ENCODE measurements at regions not wholly inside any gene's neighbourhood (a gene's known extent, or its start where the extent isn't known, plus 50 kb on each side); places are given as distances from the start of the nearest gene placed in this dataset.
A peak's percentile ranks its signal among the peaks of the same experiment; 100 is the strongest.

GRCh38 chr2:204203704-204204103 lies 267.1 kb downstream of the ICOS start:
- DNase-seq = no peak
- H3K4me1 ChIP-seq (replicated peaks in 1 of 2) = no peaks in the 10 kb centered on the region
- no peak overlapping the region for H3K27ac ChIP-seq
- intact Hi-C loops (cut with DNase I) = no loop called here
- TF ChIP-seq POLR2A (IDR thresholded peaks at IDR 0.05) (no peak), CTCF (IDR thresholded peaks at IDR 0.05) (no peak)
- no peak overlapping the region for H3K4me3 ChIP-seq
- no peaks in the 10 kb centered on the region for H3K9me3 ChIP-seq (replicated peaks in 1 of 3)
- 87 to 89% (median 88%) methylated on average over 4 of the region's 4 CpGs for WGBS, 4 donors
- H3K36me3 ChIP-seq (replicated peaks in 1 of 2) = no peaks in the 10 kb centered on the region
- H3K27me3 ChIP-seq = no peaks in the 10 kb centered on the region

DNA sequence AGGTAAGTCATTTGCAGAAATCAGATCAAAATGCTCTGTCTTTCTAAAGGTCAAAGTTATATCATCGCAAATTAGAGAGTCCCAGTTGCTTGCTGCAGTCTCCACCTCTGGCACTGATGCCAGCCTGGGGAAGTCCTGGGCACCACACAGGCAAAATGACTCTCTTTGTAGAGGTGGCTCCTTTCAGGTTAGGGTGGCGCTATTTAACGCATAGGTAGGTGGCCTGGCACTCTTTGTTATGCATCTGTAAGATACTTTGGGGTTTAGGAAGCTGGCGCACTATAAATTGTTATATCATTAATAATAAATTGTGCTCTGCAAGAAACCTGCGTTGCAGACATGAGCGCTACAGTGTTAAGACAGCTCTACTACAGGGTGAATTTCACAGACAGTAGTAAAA lies 268.5 kb downstream of the ICOS start:
- Histone ChIP-seq H3K27me3 (no peaks in the 10 kb centered on the region), H3K4me3 (no peak overlapping the region), H3K36me3 (replicated peaks in 1 of 2) (no peaks in the 10 kb centered on the region), H3K9me3 (replicated peaks in 1 of 3) (no peaks in the 10 kb centered on the region), H3K27ac (no peak overlapping the region), H3K4me1 (replicated peaks in 1 of 2) (no peaks in the 10 kb centered on the region)
- no peak for TF ChIP-seq POLR2A (IDR thresholded peaks at IDR 0.05)
- no peak for TF ChIP-seq CTCF (IDR thresholded peaks at IDR 0.05)
- WGBS, 4 donors = 75 to 86% (median 81%) methylated on average over 6 of the region's 6 CpGs
- no peak for DNase-seq
- intact Hi-C loops (cut with DNase I) = no loop called here

GRCh38 chr2:204205538-204205937 lies 269.0 kb downstream of the ICOS start:
- TF ChIP-seq CTCF (IDR thresholded peaks at IDR 0.05) (no peak), POLR2A (IDR thresholded peaks at IDR 0.05) (no peak)
- intact Hi-C loops (cut with DNase I) = no loop called here
- Histone ChIP-seq H3K4me1 (replicated peaks in 1 of 2) (no peaks in the 10 kb centered on the region), H3K4me3 (no peak overlapping the region), H3K27me3 (no peaks in the 10 kb centered on the region), H3K27ac (peak overlapping the region in 1 of 5 donors; percentile 34), H3K9me3 (replicated peaks in 1 of 3) (no peaks in the 10 kb centered on the region), H3K36me3 (replicated peaks in 1 of 2) (no peaks in the 10 kb centered on the region)
- 27 to 38% (median 27%) methylated on average over 7 of the region's 7 CpGs for WGBS, 4 donors
- no peak for DNase-seq

- Histone ChIP-seq H3K4me3 (no peak overlapping the region), H3K4me1 (replicated peaks in 1 of 2) (no peaks in the 10 kb centered on the region), H3K36me3 (replicated peaks in 1 of 2) (no peaks in the 10 kb centered on the region), H3K27me3 (no peaks in the 10 kb centered on the region), H3K9me3 (replicated peaks in 1 of 3) (no peaks in the 10 kb centered on the region), H3K27ac (no peak overlapping the region)
- no peak for DNase-seq
- intact Hi-C loops (cut with DNase I) = no loop called here
- 83 to 92% (median 86%) methylated on average over 1 of the region's 1 CpG for WGBS, 4 donors
- TF ChIP-seq CTCF (IDR thresholded peaks at IDR 0.05) (no peak), POLR2A (IDR thresholded peaks at IDR 0.05) (no peak)
These were observed 271.3 kb downstream of the ICOS start for GRCh38 chr2:204207866-204208265.
